ENCODE measurements at regions not wholly inside any gene's neighbourhood (a gene's known extent, or its start where the extent isn't known, plus 50 kb on each side); places are given as distances from the start of the nearest gene placed in this dataset.

GRCh38 chr2:186349508-186349907, 136.6 kb upstream of the ZC3H15 start:
- TF ChIP-seq CTCF (IDR thresholded peaks at IDR 0.05) (no peak), POLR2A (IDR thresholded peaks at IDR 0.05) (no peak)
